Fibroblast of pulmonary artery (primary cell): ENCODE measurements at regions not wholly inside any gene's neighbourhood (a gene's known extent, or its start where the extent isn't known, plus 50 kb on each side); places are given as distances from the start of the nearest gene placed in this dataset.

Experiments used
- DNase-seq: peaks from one replicate; pipeline ENCODE4 v3.0.0-alpha.2; 2010; ENCODE audit warnings: low read depth
- H3K4me3 ChIP-seq: replicated peaks from 2 replicates; pipeline ENCODE4 v1.5.1; 2011; ENCODE audit warnings: low read depth, mild to moderate bottlenecking, control low read depth, low read length, moderate library complexity
- TF ChIP-seq, protein P1 (sequence below): IDR thresholded peaks from 2 replicates; pipeline ENCODE4 v1.5.1; 2011; ENCODE audit warnings: mild to moderate bottlenecking, control low read depth, low read length, inconsistent platforms; ENCODE audit errors: missing control alignments

DNA sequence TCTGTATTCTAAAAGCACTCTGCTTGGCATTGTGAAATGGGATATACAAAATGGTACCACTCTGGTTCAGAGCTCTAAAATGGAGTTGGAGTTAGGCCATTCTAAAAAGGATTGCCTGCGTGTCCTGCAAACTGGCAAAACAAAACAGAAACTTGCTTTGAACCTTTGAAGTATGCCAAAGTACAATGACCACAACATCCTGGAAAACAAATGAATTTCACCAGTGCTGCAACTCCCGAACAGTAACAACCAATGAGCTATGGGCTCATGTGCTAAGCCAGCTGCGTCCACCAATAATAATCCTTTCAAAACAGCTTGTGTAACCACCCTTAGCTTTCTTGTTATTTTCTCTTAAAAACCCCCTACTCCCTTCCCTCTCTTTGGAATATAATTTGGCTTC lies 88.4 kb upstream of the CXCL14 start:
- no peak overlapping the region for H3K4me3 ChIP-seq
- no peak for DNase-seq
- TF ChIP-seq, protein P1, sequence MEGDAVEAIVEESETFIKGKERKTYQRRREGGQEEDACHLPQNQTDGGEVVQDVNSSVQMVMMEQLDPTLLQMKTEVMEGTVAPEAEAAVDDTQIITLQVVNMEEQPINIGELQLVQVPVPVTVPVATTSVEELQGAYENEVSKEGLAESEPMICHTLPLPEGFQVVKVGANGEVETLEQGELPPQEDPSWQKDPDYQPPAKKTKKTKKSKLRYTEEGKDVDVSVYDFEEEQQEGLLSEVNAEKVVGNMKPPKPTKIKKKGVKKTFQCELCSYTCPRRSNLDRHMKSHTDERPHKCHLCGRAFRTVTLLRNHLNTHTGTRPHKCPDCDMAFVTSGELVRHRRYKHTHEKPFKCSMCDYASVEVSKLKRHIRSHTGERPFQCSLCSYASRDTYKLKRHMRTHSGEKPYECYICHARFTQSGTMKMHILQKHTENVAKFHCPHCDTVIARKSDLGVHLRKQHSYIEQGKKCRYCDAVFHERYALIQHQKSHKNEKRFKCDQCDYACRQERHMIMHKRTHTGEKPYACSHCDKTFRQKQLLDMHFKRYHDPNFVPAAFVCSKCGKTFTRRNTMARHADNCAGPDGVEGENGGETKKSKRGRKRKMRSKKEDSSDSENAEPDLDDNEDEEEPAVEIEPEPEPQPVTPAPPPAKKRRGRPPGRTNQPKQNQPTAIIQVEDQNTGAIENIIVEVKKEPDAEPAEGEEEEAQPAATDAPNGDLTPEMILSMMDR = no peak

DNA sequence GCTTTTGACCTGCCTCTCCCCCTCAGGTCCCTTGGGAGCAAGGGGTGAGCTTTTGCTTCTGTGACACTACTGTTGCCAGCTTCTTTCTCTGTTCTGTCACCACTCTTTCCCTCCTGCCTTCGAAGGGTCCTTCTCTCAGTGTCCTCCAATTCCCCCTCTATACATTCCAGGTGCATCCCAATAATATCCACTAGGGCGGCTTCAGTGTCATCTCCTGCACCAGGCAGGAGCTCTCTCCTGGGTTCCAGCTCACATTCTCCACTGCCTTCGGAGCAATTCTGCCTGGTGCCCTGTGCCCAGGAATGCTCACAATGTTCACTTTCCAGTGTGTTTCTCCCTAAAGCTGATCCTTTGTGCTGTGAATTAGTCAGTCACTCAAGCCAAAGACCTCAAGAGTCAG lies 83.9 kb upstream of the CXCL14 start:
- TF ChIP-seq, protein P1 = no peak
- H3K4me3 ChIP-seq = no peak overlapping the region
- no peak for DNase-seq

DNA sequence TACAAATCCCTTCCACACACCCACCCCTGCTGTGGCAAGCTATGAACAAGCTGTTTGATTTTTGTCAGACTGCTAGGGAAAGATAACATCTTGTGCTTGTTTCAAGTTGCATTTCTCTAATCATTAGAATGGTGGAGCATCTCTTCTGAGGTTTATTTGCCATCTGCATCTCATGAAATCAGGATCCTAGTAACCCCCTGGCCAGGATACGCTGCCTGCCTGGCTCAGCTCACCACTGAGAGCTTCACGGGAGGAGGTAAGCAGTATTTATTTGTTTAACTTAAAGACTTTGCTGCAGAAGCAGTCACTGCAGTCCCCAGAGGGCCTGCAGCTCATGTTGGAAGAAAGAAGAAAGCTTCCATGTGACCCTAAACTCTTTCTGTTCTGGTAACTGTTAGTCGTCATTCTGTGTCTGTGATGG lies 83.3 kb upstream of the CXCL14 start:
- TF ChIP-seq, protein P1 = no peak
- H3K4me3 ChIP-seq = no peak overlapping the region
- no peak for DNase-seq

DNA sequence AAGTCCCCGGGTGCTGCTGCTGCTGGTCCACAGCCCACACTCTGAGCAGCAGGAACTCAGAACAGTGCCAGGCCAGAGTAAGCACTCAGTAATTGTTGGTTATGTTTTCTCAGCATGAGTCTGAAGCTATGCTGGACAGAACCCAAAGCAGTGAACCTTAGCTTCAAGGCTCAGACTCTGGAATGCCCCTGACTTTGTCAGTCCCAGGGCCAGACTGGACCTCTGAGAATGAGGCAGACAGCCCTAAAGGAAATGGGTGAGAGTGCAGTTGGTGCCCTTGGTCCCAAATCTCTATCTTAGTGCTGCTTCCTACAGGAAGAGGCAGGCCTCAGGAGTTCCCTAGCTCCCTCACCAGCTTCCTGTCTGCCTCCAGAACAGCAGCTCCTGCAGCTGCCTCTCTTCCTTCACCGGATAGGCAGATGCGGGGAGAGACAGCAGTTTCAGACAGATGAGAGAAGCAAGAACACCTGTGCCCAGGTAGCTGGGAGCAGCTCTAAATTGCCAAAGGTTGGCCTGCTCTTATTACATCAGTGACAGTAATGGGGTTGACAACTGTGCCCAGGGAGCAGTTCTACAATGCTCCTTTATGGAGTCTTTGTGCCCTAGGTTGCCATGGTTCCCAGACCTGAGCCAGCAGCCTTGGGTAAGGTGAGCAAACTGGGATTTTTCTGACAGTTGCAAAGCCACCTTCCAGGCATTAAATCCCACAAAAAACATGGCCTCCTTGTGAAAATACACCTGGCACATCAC lies 82.2 kb upstream of the CXCL14 start:
- TF ChIP-seq, protein P1 = no peak

DNA sequence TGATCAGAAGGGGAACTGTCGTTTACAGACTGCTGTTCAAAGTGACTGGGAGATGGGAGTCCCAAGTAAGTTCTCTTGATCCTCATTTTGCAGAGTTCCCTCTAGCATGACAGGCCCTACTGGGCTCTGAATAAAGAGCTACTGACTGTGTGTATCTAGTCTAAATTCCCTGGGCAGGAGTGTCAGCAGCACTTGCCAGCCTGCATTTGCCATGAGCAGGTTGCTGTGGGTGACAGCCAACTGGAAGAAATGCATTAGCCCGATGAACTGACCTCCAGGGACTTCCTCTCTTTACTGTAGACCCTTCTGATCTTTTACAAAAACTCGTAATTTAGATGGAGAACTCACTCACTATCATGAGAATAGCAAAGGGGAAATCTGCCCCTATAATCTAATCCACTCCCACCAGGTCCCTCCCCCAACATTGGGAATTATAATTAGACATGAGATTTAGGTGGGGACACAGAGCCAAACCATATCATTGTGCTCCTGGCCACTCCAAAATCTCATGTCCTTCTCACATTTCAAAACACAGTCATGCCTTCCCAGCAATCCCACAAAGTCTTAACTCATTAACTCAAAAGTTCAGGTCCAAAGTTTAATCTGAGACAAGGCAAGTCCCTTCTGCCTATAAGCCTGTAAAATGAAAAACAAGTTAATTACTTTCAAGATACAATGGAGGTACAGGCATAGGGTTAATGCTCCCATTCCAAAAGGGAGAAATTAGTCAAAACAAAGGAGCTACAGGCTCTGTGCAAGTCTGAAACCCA lies 78.9 kb upstream of the CXCL14 start:
- no peak overlapping the region for H3K4me3 ChIP-seq
- no peak for DNase-seq
- TF ChIP-seq, protein P1 = no peak

More for the DNA sequence above, 82.2 kb upstream of the CXCL14 start:
- no peak for DNase-seq
- H3K4me3 ChIP-seq = no peak overlapping the region

DNA sequence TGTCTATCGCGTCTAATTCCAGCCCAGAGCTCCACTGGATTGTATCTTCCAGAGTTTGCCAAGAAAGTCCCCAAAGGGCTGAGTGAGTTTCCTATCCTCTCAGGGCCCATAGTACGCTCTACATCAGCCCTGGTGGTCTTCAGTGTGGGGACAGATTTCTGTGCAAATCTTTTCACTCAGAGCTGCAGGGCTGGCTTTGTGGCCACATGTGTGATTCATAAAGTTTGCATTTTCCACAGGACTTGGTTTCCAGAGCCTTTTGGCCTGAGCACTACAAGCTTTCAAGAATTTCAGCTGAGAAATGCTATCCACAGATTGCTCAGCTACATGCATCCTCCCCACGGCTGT lies 76.7 kb upstream of the CXCL14 start:
- TF ChIP-seq, protein P1 = no peak
- DNase-seq = no peak
- H3K4me3 ChIP-seq = no peak overlapping the region
